ENCODE measurements at regions not wholly inside any gene's neighbourhood (a gene's known extent, or its start where the extent isn't known, plus 50 kb on each side); places are given as distances from the start of the nearest gene placed in this dataset.
"Not testable (repeated sequence)": the region's sequence is repeated elsewhere in the genome, so short reads cannot be mapped to it uniquely, and the experiment has no call there.

GRCh38 chr12:8282181-8282580 is 54.8 kb upstream of the FAM90A1 start:
- not testable (repeated sequence) for DNase-seq

- not testable (repeated sequence) for DNase-seq
Observed at GRCh38 chr12:8285681-8286080, 58.3 kb upstream of the FAM90A1 start.

GRCh38 chr12:8291764-8292163 is 64.3 kb upstream of the FAM90A1 start:
- not testable (repeated sequence) for DNase-seq

GRCh38 chr12:8294662-8295061 is 67.2 kb upstream of the FAM90A1 start:
- DNase-seq: not testable (repeated sequence)

- not testable (repeated sequence) for DNase-seq
Observed at GRCh38 chr12:8308611-8309010, 81.2 kb upstream of the FAM90A1 start.

- not testable (repeated sequence) for DNase-seq
Observed at GRCh38 chr12:8315997-8316396, 88.6 kb upstream of the FAM90A1 start.

GRCh38 chr12:8317675-8318074 is 90.3 kb upstream of the FAM90A1 start:
- not testable (repeated sequence) for DNase-seq

GRCh38 chr12:8320251-8320730 is 92.9 kb upstream of the FAM90A1 start:
- peak; percentile 29 for DNase-seq

- DNase-seq: not testable (repeated sequence)
Observed at GRCh38 chr12:8320791-8321370, 93.5 kb upstream of the FAM90A1 start.

- not testable (repeated sequence) for DNase-seq
Observed at GRCh38 chr12:8325145-8325839, 97.9 kb upstream of the FAM90A1 start.

- DNase-seq: not testable (repeated sequence)
Observed at GRCh38 chr12:8328835-8329234, 101.4 kb upstream of the FAM90A1 start.

GRCh38 chr12:8332373-8332772 is 105.0 kb upstream of the FAM90A1 start:
- DNase-seq: not testable (repeated sequence)

- DNase-seq: not testable (repeated sequence)
Observed at GRCh38 chr12:8351073-8351472, 104.7 kb upstream of the CLEC6A start.

- DNase-seq: not testable (repeated sequence)
Observed at GRCh38 chr12:8354741-8355140, 101.0 kb upstream of the CLEC6A start.

GRCh38 chr12:8355531-8355930 is 100.2 kb upstream of the CLEC6A start:
- DNase-seq: not testable (repeated sequence)

GRCh38 chr12:8373744-8374143 is 82.0 kb upstream of the CLEC6A start:
- DNase-seq: not testable (repeated sequence)

GRCh38 chr12:8375122-8375521 is 80.6 kb upstream of the CLEC6A start:
- DNase-seq: not testable (repeated sequence)

- DNase-seq: not testable (repeated sequence)
Observed at GRCh38 chr12:8377756-8378155, 78.0 kb upstream of the CLEC6A start.

GRCh38 chr12:8382556-8382955 is 73.2 kb upstream of the CLEC6A start:
- not testable (repeated sequence) for DNase-seq

- not testable (repeated sequence) for DNase-seq
Observed at GRCh38 chr12:8384686-8385085, 71.1 kb upstream of the CLEC6A start.

- DNase-seq: not testable (repeated sequence)
Observed at GRCh38 chr12:8385431-8385830, 70.3 kb upstream of the CLEC6A start.

GRCh38 chr12:8386661-8387060 is 69.1 kb upstream of the CLEC6A start:
- not testable (repeated sequence) for DNase-seq

- not testable (repeated sequence) for DNase-seq
Observed at GRCh38 chr12:8389296-8389695, 66.5 kb upstream of the CLEC6A start.

All from GF-D8 (cell line).